GM18909 (cell line): ENCODE measurements at regions not wholly inside any gene's neighbourhood (a gene's known extent, or its start where the extent isn't known, plus 50 kb on each side); places are given as distances from the start of the nearest gene placed in this dataset.
"Not testable (repeated sequence)": the region's sequence is repeated elsewhere in the genome, so short reads cannot be mapped to it uniquely, and the experiment has no call there.

Experiments used
- ATAC-seq: cut with Tn5 transposase; IDR thresholded peaks from one replicate; pipeline ENCODE4 v1.9.1; 2021; ENCODE audit warnings: mild to moderate bottlenecking; ENCODE audit not compliant: unreplicated experiment, poor library complexity

- ATAC-seq, result no peak
Measured at GRCh38 chr1:223038288-223039006, 104.6 kb downstream of the TLR5 start.

- ATAC-seq, result no peak
Measured at GRCh38 chr1:223039990-223040389, 103.1 kb downstream of the TLR5 start.

GRCh38 chr1:223041481-223041880 is 101.6 kb downstream of the TLR5 start:
- ATAC-seq, result no peak

GRCh38 chr1:223045164-223045957 is 97.7 kb downstream of the TLR5 start:
- ATAC-seq, result no peak

- no peak for ATAC-seq
Measured at GRCh38 chr1:223046011-223046410, 97.0 kb downstream of the TLR5 start.

GRCh38 chr1:223046463-223046862 is 96.6 kb downstream of the TLR5 start:
- ATAC-seq, result not testable (repeated sequence)

- no peak for ATAC-seq
Measured at GRCh38 chr1:223048026-223048425, 95.0 kb downstream of the TLR5 start.

- ATAC-seq, result no peak
Measured at GRCh38 chr1:223052462-223052861, 90.6 kb downstream of the TLR5 start.

- ATAC-seq, result no peak
Measured at GRCh38 chr1:223052931-223053330, 90.1 kb downstream of the TLR5 start.

GRCh38 chr1:223056802-223057201 is 86.2 kb downstream of the TLR5 start:
- ATAC-seq, result no peak

GRCh38 chr1:223057569-223058093 is 85.4 kb downstream of the TLR5 start:
- ATAC-seq, result no peak
